NOMO-1 treated with DMSO at 0.1 percent for 48 hours (cell line): ENCODE measurements at regions not wholly inside any gene's neighbourhood (a gene's known extent, or its start where the extent isn't known, plus 50 kb on each side); places are given as distances from the start of the nearest gene placed in this dataset.
"Not testable (repeated sequence)": the region's sequence is repeated elsewhere in the genome, so short reads cannot be mapped to it uniquely, and the experiment has no call there.

Source experiments
- DNase-seq: peaks from one replicate; lab custom pipeline; 2025; ENCODE audit not compliant: unreplicated experiment; lab: John Stamatoyannopoulos, UW

- not testable (repeated sequence) for DNase-seq
These were observed 186.7 kb downstream of the SPATA31A6 start for GRCh38 chr9:42370172-42370571.

GRCh38 chr9:42371417-42371816 is 188.0 kb downstream of the SPATA31A6 start:
- DNase-seq, result not testable (repeated sequence)

GRCh38 chr9:42377530-42378417 is 194.3 kb downstream of the SPATA31A6 start:
- not testable (repeated sequence) for DNase-seq

- DNase-seq, result no peak
These were observed 195.0 kb downstream of the SPATA31A6 start for GRCh38 chr9:42378418-42378815.

GRCh38 chr9:42379602-42380001 is 196.1 kb downstream of the SPATA31A6 start:
- not testable (repeated sequence) for DNase-seq

GRCh38 chr9:42384585-42384984 is 201.1 kb downstream of the SPATA31A6 start:
- not testable (repeated sequence) for DNase-seq

GRCh38 chr9:42385574-42386120 is 202.2 kb downstream of the SPATA31A6 start:
- not testable (repeated sequence) for DNase-seq

GRCh38 chr9:42386477-42386876 is 203.0 kb downstream of the SPATA31A6 start:
- DNase-seq, result no peak

GRCh38 chr9:42388146-42388690 is 204.8 kb downstream of the SPATA31A6 start:
- no peak for DNase-seq

- DNase-seq, result no peak
These were observed 205.4 kb downstream of the SPATA31A6 start for GRCh38 chr9:42388846-42389245.

- DNase-seq, result not testable (repeated sequence)
These were observed 209.5 kb downstream of the SPATA31A6 start for GRCh38 chr9:42392773-42393455.

- no peak for DNase-seq
These were observed 212.9 kb downstream of the SPATA31A6 start for GRCh38 chr9:42396318-42396717.

- DNase-seq, result not testable (repeated sequence)
These were observed 213.9 kb downstream of the SPATA31A6 start for GRCh38 chr9:42397336-42397735.

- not testable (repeated sequence) for DNase-seq
These were observed 219.5 kb downstream of the SPATA31A6 start for GRCh38 chr9:42402919-42403318.

GRCh38 chr9:42409581-42409980 is 226.1 kb downstream of the SPATA31A6 start:
- DNase-seq, result not testable (repeated sequence)

GRCh38 chr9:42412354-42412753 is 228.9 kb downstream of the SPATA31A6 start:
- DNase-seq, result not testable (repeated sequence)

- DNase-seq, result not testable (repeated sequence)
These were observed 231.4 kb downstream of the SPATA31A6 start for GRCh38 chr9:42414865-42415264.

- DNase-seq, result not testable (repeated sequence)
These were observed 236.2 kb downstream of the SPATA31A6 start for GRCh38 chr9:42419652-42420051.

- not testable (repeated sequence) for DNase-seq
These were observed 236.9 kb downstream of the SPATA31A6 start for GRCh38 chr9:42420324-42420723.

- not testable (repeated sequence) for DNase-seq
These were observed 238.2 kb downstream of the SPATA31A6 start for GRCh38 chr9:42421630-42422029.
